Keratinocyte (primary cell): ENCODE measurements at regions not wholly inside any gene's neighbourhood (a gene's known extent, or its start where the extent isn't known, plus 50 kb on each side); places are given as distances from the start of the nearest gene placed in this dataset.
A peak's percentile ranks its signal among the peaks of the same experiment; 100 is the strongest.

Source experiments
- DNase-seq: peaks from one replicate; pipeline ENCODE4 v3.0.0-alpha.2; 2011; ENCODE audit warnings: low read depth, missing footprints, low spot score
- FAIRE-seq: peaks from 2 replicates; lab custom pipeline; 2011; peaks lifted over from hg19 to GRCh38; lab: Jason Lieb, UNC
- H2AFZ ChIP-seq: 2 replicates; pipeline ENCODE4 v1.6.0; 2012; ENCODE audit warnings: low read length, control low read depth, inconsistent platforms; ENCODE audit not compliant: control insufficient read depth
- H3K27ac ChIP-seq: 2 replicates; pipeline ENCODE4 v1.5.1; 2011; ENCODE audit warnings: low read length; ENCODE audit not compliant: control insufficient read depth, insufficient read depth
- H3K27me3 ChIP-seq: 3 replicates; pipeline ENCODE4 v1.6.0; 2011; ENCODE audit warnings: low read length; ENCODE audit not compliant: control insufficient read depth, insufficient read depth; ENCODE audit errors: extremely low read depth
- H3K36me3 ChIP-seq, 2 experiments: 2 replicates in 1 of 2; 3 replicates in 1 of 2; pipeline ENCODE4 v1.5.1; 2011; ENCODE audit warnings: low read length in 2 of 2, mild to moderate bottlenecking in 1 of 2; ENCODE audit not compliant: control insufficient read depth in 2 of 2, insufficient read depth in 2 of 2; ENCODE audit errors: extremely low read depth in 1 of 2
- H3K4me1 ChIP-seq: 3 replicates; pipeline ENCODE4 v1.5.1; 2011; ENCODE audit warnings: low read length; ENCODE audit not compliant: control insufficient read depth, insufficient read depth; ENCODE audit errors: extremely low read depth
- H3K4me2 ChIP-seq: 3 replicates; pipeline ENCODE4 v1.6.0; 2011; ENCODE audit warnings: low read depth, low read length; ENCODE audit not compliant: control insufficient read depth, insufficient read depth; ENCODE audit errors: extremely low read depth
- H3K4me3 ChIP-seq, 3 experiments: fragments of 200-600 bp in 1 of 3; sonication (generic) in 1 of 3; 2 replicates in 2 of 3; 3 replicates in 1 of 3; pipeline ENCODE4 v1.5.1; 2011 to 2016; ENCODE audit warnings: low read length in 3 of 3, mild to moderate bottlenecking in 3 of 3, control low read depth in 2 of 3, inconsistent platforms in 1 of 3, low read depth in 1 of 3, mixed read lengths in 1 of 3, mixed run types in 1 of 3, moderate library complexity in 1 of 3; ENCODE audit not compliant: control insufficient read depth in 2 of 3, insufficient read depth in 2 of 3; ENCODE audit errors: extremely low read depth in 1 of 3
- H3K79me2 ChIP-seq: 2 replicates; pipeline ENCODE4 v1.6.0; 2012; ENCODE audit warnings: low read length; ENCODE audit not compliant: control insufficient read depth, insufficient read depth
- H3K9ac ChIP-seq: 3 replicates; pipeline ENCODE4 v1.6.0; 2011; ENCODE audit warnings: low read length; ENCODE audit not compliant: control insufficient read depth, insufficient read depth; ENCODE audit errors: extremely low read depth
- H3K9me1 ChIP-seq: 3 replicates; pipeline ENCODE4 v1.6.0; 2011; ENCODE audit warnings: low read length; ENCODE audit not compliant: control insufficient read depth, insufficient read depth; ENCODE audit errors: extremely low read depth
- H3K9me3 ChIP-seq: 2 replicates; pipeline ENCODE4 v1.5.1; 2012; ENCODE audit warnings: low read depth, low read length; ENCODE audit not compliant: control insufficient read depth
- H4K20me1 ChIP-seq: 3 replicates; pipeline ENCODE4 v1.6.0; 2011; ENCODE audit warnings: low read length; ENCODE audit not compliant: control insufficient read depth, insufficient read depth; ENCODE audit errors: extremely low read depth
- EZH2 ChIP-seq: IDR thresholded peaks from one replicate; pipeline ENCODE4 v1.6.1; 2012; ENCODE audit warnings: inconsistent platforms, mild to moderate bottlenecking, low read length, moderate library complexity
- dilution Hi-C: fragments of 300-500 bp; cut with MboI; formaldehyde crosslinking; loops from one replicate; pipeline ENCODE4 v1.7.0; 2020; ENCODE audit warnings: low sequenced_read_pairs; ENCODE audit not compliant: extremely low pct_ligation_motif_present
- TF ChIP-seq, protein P1 (sequence below), 3 experiments: IDR thresholded peaks in 1 of 3; conservative IDR thresholded peaks in 1 of 3; optimal IDR thresholded peaks in 1 of 3; 2 replicates in 2 of 3; 3 replicates in 1 of 3; pipeline versions ENCODE3 to v1.5.1; 2011; ENCODE audit warnings: low read length in 3 of 3, mild to moderate bottlenecking in 3 of 3, moderate library complexity in 2 of 3, control low read depth in 1 of 3, inconsistent platforms in 1 of 3; ENCODE audit not compliant: insufficient read depth in 2 of 3; ENCODE audit errors: extremely low read depth in 1 of 3

DNA sequence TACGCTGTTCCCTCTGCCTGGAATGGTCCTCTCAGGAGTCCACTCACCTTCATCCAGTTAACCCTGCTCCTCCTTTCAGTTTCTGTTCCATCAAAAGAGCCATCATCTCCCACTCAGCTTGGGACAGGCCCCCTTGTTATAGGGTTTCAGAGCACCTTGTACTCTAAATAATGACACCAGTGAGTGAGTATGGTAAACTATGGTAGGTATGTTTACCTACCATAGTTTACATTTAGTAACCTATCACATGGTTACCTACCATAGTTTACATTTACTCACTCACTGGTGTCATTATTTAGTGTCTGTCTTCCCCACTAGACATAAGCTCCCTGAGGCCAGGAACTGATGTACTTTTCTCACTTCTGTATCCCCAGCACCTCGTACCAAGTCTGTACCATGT, 130.2 kb upstream of the SESN3 start:
- dilution Hi-C loops, result no loop called here
- DNase-seq, result no peak
- TF ChIP-seq, protein P1, sequence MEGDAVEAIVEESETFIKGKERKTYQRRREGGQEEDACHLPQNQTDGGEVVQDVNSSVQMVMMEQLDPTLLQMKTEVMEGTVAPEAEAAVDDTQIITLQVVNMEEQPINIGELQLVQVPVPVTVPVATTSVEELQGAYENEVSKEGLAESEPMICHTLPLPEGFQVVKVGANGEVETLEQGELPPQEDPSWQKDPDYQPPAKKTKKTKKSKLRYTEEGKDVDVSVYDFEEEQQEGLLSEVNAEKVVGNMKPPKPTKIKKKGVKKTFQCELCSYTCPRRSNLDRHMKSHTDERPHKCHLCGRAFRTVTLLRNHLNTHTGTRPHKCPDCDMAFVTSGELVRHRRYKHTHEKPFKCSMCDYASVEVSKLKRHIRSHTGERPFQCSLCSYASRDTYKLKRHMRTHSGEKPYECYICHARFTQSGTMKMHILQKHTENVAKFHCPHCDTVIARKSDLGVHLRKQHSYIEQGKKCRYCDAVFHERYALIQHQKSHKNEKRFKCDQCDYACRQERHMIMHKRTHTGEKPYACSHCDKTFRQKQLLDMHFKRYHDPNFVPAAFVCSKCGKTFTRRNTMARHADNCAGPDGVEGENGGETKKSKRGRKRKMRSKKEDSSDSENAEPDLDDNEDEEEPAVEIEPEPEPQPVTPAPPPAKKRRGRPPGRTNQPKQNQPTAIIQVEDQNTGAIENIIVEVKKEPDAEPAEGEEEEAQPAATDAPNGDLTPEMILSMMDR (optimal IDR thresholded peaks at IDR 0.05 in 1 of 3, IDR thresholded peaks at IDR 0.05 in 1 of 3, conservative IDR thresholded peaks at IDR 0.05 in 1 of 3; ENCODE audit: extremely low read depth in 1 of 3, insufficient read depth in 2 of 3, low read length in 3 of 3), result no peak
- no peak for TF ChIP-seq EZH2

DNA sequence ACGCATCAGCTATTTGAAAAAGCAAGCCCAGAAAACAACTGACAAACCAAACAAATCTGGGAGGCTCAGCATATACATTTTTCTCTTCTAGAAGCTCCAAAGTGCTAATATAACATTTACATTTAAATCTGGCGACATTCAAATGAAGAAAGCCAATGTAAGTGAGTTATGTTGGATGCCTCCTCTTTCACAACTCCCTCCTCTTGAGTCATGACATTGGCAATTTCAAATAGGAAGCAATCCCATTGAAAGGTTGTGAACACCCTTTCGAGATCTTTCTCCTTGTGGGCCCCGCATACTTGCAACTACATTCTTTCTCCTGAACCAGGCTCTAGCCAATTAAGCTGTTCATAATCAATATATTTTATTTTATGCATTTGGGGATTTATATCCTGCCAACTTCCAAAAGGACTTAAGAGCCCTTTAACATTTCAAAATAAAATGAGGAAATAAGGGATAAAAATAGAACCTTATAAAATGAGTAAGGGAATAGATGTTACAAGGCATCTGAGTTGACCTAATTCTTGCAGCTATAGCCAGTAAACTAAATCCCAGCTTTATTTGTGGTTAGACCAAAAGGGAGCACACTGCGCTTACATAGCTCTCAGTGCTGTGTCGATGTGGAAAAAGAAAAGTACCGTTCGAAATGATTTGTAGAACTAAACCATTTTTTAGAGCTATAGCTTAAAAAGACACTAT, 129.5 kb upstream of the SESN3 start:
- H2AFZ ChIP-seq, result no peak overlapping the region
- no peak for TF ChIP-seq EZH2
- TF ChIP-seq, protein P1 (optimal IDR thresholded peaks at IDR 0.05 in 1 of 3, IDR thresholded peaks at IDR 0.05 in 1 of 3, conservative IDR thresholded peaks at IDR 0.05 in 1 of 3; ENCODE audit: extremely low read depth in 1 of 3, insufficient read depth in 2 of 3, low read length in 3 of 3), result no peak
- H3K4me2 ChIP-seq, result no peak overlapping the region
- no peaks in the 10 kb centered on the region for H3K27me3 ChIP-seq
- H3K9ac ChIP-seq, result no peak overlapping the region
- H3K9me1 ChIP-seq, result no peaks in the 10 kb centered on the region
- DNase-seq (no peak), FAIRE-seq (peak; percentile 34)
- peaks cover 35% of the 10 kb centered on the region for H3K4me1 ChIP-seq
- no peak overlapping the region for H3K27ac ChIP-seq
- dilution Hi-C loops, result no loop called here
- no peaks in the 10 kb centered on the region for H3K79me2 ChIP-seq
- no peaks in the 10 kb centered on the region for H3K9me3 ChIP-seq
- H3K4me3 ChIP-seq, result no peak overlapping the region
- no peaks in the 10 kb centered on the region for H3K36me3 ChIP-seq
- no peaks in the 10 kb centered on the region for H4K20me1 ChIP-seq

More for the DNA sequence above, 130.2 kb upstream of the SESN3 start:
- Histone ChIP-seq H3K27ac (no peak overlapping the region), H3K9ac (no peak overlapping the region), H3K4me3 (no peak overlapping the region), H3K27me3 (no peaks in the 10 kb centered on the region), H3K9me1 (no peaks in the 10 kb centered on the region), H3K9me3 (no peaks in the 10 kb centered on the region), H3K36me3 (no peaks in the 10 kb centered on the region), H2AFZ (no peak overlapping the region), H3K4me2 (no peak overlapping the region), H4K20me1 (no peaks in the 10 kb centered on the region), H3K79me2 (no peaks in the 10 kb centered on the region), H3K4me1 (peaks cover 35% of the 10 kb centered on the region)
- no peak for FAIRE-seq
